ENCODE measurements at regions not wholly inside any gene's neighbourhood (a gene's known extent, or its start where the extent isn't known, plus 50 kb on each side); places are given as distances from the start of the nearest gene placed in this dataset.
"Not testable (repeated sequence)": the region's sequence is repeated elsewhere in the genome, so short reads cannot be mapped to it uniquely, and the experiment has no call there.

GRCh38 chr12:129959889-129960288 lies 56.1 kb upstream of the TMEM132D start:
- no peak for DNase-seq (ENCODE audit: low spot score)

GRCh38 chr12:129961091-129961490 lies 57.3 kb upstream of the TMEM132D start:
- DNase-seq (ENCODE audit: low spot score) = no peak

GRCh38 chr12:129961856-129962255 lies 58.0 kb upstream of the TMEM132D start:
- no peak for DNase-seq (ENCODE audit: low spot score)

GRCh38 chr12:129964300-129964699 lies 60.5 kb upstream of the TMEM132D start:
- no peak for DNase-seq (ENCODE audit: low spot score)

GRCh38 chr12:129964826-129965457 lies 61.1 kb upstream of the TMEM132D start:
- DNase-seq (ENCODE audit: low spot score) = no peak

GRCh38 chr12:129966146-129966995 lies 62.5 kb upstream of the TMEM132D start:
- no peak for DNase-seq (ENCODE audit: low spot score)

- no peak for DNase-seq (ENCODE audit: low spot score)
Observed at GRCh38 chr12:129971721-129972120, 67.9 kb upstream of the TMEM132D start.

- DNase-seq (ENCODE audit: low spot score) = no peak
Observed at GRCh38 chr12:129973236-129973961, 69.6 kb upstream of the TMEM132D start.

GRCh38 chr12:129984106-129984505 lies 80.3 kb upstream of the TMEM132D start:
- no peak for DNase-seq (ENCODE audit: low spot score)

GRCh38 chr12:129987841-129988240 lies 84.0 kb upstream of the TMEM132D start:
- DNase-seq (ENCODE audit: low spot score) = no peak

GRCh38 chr12:129994634-129995033 lies 90.8 kb upstream of the TMEM132D start:
- DNase-seq (ENCODE audit: low spot score) = no peak

- DNase-seq (ENCODE audit: low spot score) = no peak
Observed at GRCh38 chr12:129997239-129997638, 93.4 kb upstream of the TMEM132D start.

GRCh38 chr12:130004310-130004877 lies 100.6 kb upstream of the TMEM132D start:
- DNase-seq (ENCODE audit: low spot score) = not testable (repeated sequence)

GRCh38 chr12:130007771-130008170 lies 103.9 kb upstream of the TMEM132D start:
- DNase-seq (ENCODE audit: low spot score) = no peak

GRCh38 chr12:130008241-130008640 lies 104.4 kb upstream of the TMEM132D start:
- no peak for DNase-seq (ENCODE audit: low spot score)

GRCh38 chr12:130009961-130010360 lies 106.1 kb upstream of the TMEM132D start:
- no peak for DNase-seq (ENCODE audit: low spot score)

GRCh38 chr12:130011611-130012385 lies 108.0 kb upstream of the TMEM132D start:
- no peak for DNase-seq (ENCODE audit: low spot score)

- DNase-seq (ENCODE audit: low spot score) = no peak
Observed at GRCh38 chr12:130013771-130014484, 110.1 kb upstream of the TMEM132D start.

GRCh38 chr12:130014485-130014807 lies 110.6 kb upstream of the TMEM132D start:
- no peak for DNase-seq (ENCODE audit: low spot score)

GRCh38 chr12:130016194-130016593 lies 112.4 kb upstream of the TMEM132D start:
- DNase-seq (ENCODE audit: low spot score) = no peak

- no peak for DNase-seq (ENCODE audit: low spot score)
Observed at GRCh38 chr12:130016986-130017385, 113.2 kb upstream of the TMEM132D start.

Measured in CD4-positive, alpha-beta T cell treated with Interleukin-2 at 100 ng/mL for 4 hours (primary cell).